HG02970 (cell line): ENCODE measurements at regions not wholly inside any gene's neighbourhood (a gene's known extent, or its start where the extent isn't known, plus 50 kb on each side); places are given as distances from the start of the nearest gene placed in this dataset.
"Not testable (repeated sequence)": the region's sequence is repeated elsewhere in the genome, so short reads cannot be mapped to it uniquely, and the experiment has no call there.

Experiments used
- ATAC-seq: cut with Tn5 transposase; IDR thresholded peaks from one replicate; pipeline ENCODE4 v1.9.1; 2021; ENCODE audit warnings: mild to moderate bottlenecking, moderate library complexity, moderate number of reproducible peaks; ENCODE audit not compliant: unreplicated experiment, low FRiP score

DNA sequence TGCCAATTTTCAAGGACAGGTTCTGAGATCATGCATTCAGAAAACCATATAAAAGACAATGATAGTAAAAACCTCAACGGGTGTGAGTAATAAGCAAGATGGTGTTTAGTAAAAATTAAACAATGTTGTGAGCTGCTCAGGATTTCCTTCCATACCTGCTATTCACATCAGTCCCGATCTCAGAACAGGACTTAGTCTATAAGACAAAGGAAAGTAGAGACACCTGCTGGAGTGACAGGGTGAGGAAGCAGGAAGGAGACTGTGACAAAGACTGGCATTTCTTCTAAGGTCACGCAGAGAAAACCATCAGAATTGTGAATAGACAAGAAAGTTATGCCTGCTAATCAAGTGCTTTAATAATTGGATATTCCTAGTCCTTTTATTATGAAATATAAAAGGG is 648.0 kb downstream of the DACH1 start:
- ATAC-seq: no peak

- no peak for ATAC-seq
Observed at GRCh38 chr13:71217827-71218226, 649.2 kb downstream of the DACH1 start.

GRCh38 chr13:71214821-71215220 is 652.2 kb downstream of the DACH1 start:
- ATAC-seq: no peak

DNA sequence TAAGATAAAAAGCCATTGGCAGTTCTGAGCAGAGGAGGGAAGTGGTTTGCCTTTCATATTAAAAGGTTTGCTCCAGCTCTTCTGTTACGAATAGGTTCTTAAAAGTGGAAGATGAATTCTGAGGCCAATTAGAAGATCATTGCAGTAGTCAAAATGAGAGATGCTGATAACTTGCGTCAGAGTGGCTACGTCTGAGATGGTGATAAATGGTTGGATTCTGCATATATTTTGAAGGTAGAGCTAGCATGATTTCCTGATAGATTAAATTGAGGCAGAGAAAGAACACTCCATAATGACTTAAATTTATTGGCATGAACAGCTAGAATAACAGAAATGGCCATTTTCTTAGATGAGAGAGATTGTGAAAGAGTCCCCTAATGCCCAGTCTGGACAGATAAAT is 652.6 kb downstream of the DACH1 start:
- no peak for ATAC-seq

DNA sequence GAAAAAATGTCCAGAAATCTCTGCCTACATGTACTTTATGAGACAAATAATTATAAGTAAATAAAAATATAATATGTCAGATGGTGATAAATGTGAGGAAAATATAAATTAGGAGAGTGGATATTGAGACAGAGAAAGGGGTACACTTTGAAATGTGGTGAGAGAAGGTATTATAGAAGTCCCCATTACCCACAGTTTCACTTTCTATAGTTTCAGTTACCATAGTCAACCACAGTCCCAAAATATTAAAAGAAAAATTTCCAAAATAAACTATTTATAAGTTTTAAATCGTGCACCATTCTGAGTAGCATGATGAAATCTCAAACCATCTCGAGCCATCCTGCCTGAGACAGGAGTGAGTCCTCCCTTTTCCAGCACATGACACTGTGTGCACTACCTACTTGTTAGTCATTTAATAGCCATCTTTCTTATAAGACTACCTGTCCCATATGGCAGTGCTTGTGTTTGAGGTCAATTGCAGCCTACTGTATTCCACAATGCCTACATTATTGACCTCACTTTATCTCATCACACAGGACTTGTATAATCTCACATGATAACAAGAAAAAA is 653.7 kb downstream of the DACH1 start:
- ATAC-seq: no peak

DNA sequence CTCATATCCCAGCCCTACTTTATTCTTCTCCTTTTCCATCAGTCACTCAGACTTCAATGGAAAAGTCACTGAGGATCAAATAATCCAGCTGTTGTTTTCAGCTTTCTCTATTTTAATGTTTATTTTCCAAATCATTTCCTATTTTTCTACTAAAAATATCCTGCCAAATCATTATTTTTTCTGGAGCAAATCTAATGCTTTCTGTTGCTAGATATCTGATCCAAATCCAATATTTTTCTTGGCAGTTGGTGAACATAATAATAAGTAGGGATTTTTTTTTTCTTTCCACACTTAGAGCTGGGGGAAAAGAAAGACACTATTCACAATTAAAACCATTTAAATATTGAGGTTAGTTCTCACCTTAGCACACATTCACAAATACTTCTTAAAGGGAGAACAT is 656.1 kb downstream of the DACH1 start:
- ATAC-seq: no peak

DNA sequence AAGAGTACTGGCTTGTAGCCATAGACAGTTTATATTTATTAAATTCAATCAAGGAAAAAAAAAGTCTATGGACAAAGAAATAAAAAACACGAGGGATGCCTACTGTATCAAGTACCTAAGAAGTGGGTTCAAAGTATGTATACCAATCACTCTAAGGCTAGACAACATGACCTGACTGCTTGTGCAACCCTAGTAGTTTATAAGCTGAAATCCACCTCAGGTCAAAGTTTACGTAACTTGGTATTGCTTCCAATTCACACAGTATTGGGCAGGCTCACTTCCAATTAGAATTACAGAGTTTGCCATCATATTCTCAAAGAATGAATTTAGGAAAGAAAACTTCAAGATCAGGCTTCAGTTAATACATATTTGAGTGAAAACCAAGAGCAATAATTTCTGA is 657.8 kb downstream of the DACH1 start:
- ATAC-seq: no peak

GRCh38 chr13:71184583-71184982 is 682.4 kb downstream of the DACH1 start:
- ATAC-seq: not testable (repeated sequence)

DNA sequence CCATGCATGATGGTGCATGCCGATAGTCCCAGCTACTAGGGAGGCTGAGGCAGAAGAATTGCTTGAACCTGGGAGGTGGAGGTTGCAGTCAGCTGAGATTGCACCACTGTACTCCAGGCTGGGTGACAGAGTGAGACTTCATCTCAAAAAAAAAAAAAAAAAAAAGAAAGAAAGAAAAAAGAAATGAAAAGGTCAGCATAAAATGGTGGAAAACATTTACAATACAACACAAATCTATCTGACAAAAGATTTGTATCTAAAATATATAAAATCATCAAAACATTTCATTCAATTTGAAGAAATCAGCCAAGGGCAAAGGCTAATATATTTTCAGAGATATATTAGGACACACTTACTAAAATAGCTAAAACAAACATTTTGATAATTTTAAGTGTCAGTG is 683.7 kb downstream of the DACH1 start:
- not testable (repeated sequence) for ATAC-seq

DNA sequence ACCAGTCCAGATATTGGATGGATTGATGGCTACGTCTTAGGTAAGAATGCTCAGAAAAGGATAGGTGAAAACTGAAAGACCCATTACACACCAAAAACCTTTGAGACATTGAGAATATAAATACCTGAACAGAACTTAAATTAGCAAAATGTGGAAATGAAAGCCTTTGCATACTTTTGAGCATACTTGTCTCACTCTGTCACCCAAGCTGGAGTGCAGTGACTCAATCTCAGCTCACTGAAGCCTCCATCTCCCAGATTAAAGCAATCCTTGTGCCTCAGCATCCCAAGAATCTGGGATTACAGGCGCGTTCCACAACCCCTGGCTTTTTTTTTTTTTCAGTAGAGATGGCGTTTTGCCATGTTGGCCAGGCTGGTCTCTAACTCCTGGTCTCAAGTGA is 695.3 kb downstream of the DACH1 start:
- no peak for ATAC-seq

GRCh38 chr13:71169180-71169579 is 697.8 kb downstream of the DACH1 start:
- ATAC-seq: no peak

DNA sequence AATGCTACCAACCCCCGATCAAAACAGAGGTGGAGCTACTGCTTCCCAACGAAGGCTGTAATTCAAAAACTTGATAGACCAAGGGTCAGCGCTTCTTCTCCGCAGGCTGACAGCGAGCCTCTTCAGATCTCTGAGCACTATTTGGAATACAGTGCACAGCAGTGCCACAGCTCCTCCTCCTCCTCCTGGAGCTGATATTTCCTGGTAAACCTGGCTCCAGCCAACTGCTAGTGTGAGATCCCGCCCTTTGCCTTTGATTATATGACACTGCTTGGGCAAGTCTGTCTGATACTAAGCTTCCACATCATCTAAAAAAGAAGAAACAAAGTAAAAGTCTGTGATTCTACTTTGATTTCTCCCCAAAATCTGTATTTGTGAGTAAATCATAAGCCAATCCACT is 710.5 kb downstream of the DACH1 start:
- no peak for ATAC-seq

DNA sequence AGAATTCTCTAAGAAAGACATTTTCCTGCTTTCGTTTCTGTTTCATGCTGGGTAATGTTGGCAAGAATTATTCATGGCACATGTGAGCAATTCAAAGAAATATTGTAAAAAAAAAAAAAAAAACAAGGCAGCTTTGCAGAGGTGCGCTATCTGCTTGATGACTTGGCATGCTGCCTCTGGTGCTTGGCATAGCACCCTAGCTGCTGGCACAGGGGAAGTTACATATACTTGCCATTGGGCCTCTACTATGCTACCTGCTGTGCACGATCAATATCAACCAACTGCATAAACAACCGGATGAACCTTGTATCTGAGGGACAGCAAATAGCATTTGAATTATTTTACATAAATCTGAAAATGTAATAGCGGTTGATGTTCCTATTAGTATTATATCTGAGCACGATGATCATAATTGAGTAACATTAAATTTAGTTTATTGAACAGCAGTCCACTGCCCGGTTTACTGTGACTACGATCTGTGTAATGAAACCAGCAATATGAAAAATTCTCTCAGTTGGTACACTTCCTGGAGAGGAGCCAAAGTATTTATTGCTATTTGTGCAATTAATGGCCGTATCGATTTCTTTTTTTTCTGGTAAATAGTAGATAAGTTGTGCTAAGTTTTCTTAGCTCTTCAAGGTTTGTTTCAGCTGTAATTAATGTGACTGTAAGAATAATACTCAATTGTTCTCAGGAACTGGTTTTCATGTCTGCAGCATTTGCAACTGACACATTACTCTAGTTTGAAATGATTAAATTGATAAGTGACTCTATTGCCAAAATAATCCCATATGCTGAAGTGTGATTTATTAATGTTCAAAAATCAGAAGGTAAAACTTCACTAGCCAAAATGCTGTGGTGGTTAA is 717.3 kb downstream of the DACH1 start:
- no peak for ATAC-seq

- ATAC-seq: no peak
Observed at GRCh38 chr13:71149046-71149445, 718.0 kb downstream of the DACH1 start.

DNA sequence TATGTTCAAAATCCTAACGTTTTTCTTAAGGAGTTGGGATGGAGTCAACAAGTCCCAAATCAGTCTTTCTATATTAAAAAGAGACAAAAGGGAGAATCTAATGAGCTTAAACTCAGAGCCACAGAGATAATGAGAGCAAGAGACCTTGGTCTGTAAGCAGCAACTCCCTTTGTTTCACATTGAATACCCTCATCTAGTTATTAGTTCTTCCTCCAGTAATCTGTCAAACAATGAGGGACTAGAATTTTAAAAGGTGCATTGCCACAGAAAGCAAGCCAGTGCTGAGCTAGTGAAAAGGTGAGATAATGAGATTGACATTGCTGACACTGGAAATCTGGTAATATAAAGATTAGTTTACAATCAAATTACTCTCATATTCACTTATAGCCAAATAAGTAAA is 718.6 kb downstream of the DACH1 start:
- no peak for ATAC-seq

DNA sequence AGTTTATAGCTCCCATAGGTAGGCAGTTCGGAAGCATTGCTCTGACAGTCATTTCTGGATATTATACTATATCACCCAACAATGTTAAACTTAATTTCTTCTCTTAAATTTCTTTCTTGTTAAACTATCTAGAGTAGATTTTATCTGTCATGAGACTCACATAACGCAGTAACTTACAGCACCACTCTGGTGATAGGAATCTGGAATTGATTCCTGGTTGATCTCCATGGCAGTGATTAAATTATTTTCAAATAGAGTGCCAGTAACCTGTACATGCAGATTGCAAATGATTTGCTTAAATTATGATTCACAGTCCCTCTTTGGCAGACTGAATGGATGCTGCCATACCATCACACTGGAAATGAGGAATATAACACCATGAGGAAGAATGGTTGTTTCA is 722.1 kb downstream of the DACH1 start:
- no peak for ATAC-seq

DNA sequence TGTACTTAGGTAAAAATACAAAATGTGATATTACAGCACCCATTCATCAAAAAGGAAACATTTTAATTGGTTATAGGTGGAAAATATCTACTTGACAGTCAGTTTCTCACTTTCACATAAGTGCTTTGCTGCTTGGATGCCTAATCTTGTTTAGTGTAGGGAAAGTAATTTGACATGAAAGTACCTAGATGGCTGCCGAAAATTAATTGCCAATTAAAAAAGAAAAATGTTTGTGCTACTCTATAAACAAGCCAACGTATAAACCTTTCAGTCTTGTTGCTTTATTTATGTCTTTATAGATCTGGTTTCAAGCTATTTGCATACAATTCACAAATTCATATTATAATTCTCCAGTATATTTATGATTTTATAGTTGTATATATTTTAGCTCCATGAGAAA is 729.9 kb downstream of the DACH1 start:
- no peak for ATAC-seq

- no peak for ATAC-seq
Observed at GRCh38 chr13:71124230-71124629, 742.8 kb downstream of the DACH1 start.

DNA sequence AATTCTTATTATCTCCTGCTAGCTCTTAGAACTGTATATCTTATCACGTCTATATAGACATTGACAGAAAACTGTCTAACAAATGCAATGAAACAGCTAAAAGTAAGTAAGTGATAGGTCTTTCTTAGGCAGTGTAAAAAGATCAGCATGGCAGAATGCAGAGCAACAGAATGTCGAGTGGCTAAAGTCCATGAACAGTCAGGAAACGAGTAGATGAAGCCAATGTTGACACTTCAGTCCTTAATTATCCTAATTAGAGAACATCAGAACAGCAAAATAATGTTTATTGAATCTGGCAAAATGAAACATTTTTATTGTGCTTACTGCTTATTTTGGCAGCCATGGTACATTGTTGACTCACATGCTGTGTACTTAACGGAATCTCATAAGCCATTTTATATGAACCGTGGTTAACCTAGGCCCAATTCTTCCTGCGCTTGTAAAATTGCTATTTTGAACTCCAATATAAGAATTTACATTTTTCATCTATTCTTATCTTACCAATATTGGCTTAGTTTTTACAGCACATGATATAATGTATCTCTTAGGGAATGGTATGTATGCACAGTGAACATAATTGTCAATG is 748.1 kb downstream of the DACH1 start:
- ATAC-seq: no peak

GRCh38 chr13:71117920-71118319 is 749.1 kb downstream of the DACH1 start:
- ATAC-seq: no peak

- ATAC-seq: no peak
Observed at GRCh38 chr13:71115301-71115700, 751.7 kb downstream of the DACH1 start.

GRCh38 chr13:71096421-71096820 is 770.6 kb downstream of the DACH1 start:
- no peak for ATAC-seq
